Transverse colon (tissue), 4 donors: ENCODE measurements at regions not wholly inside any gene's neighbourhood (a gene's known extent, or its start where the extent isn't known, plus 50 kb on each side); places are given as distances from the start of the nearest gene placed in this dataset.

ENCODE experiments used
- DNase-seq: peaks from one replicate; pipeline ENCODE4 v3.0.0-alpha.2; 2019
- H3K27ac ChIP-seq, 4 donors: fragments of 200-600 bp; sonication (generic); 2 replicates each; pipeline ENCODE4 v1.5.1; 2016 to 2018; ENCODE audit warnings: inconsistent platforms in 4 of 4
- H3K27me3 ChIP-seq: fragments of 200-600 bp; sonication (generic); 2 replicates; pipeline ENCODE4 v1.5.1; 2017; ENCODE audit warnings: inconsistent platforms
- H3K36me3 ChIP-seq, 4 donors: fragments of 200-600 bp; sonication (generic); 2 replicates each; pipeline ENCODE4 v1.5.1; 2017 to 2019; ENCODE audit warnings: inconsistent platforms in 4 of 4
- H3K4me1 ChIP-seq, 4 donors: fragments of 200-600 bp; sonication (generic); 2 replicates each; pipeline ENCODE4 v1.5.1; 2017 to 2020; ENCODE audit warnings: inconsistent platforms in 4 of 4
- H3K4me3 ChIP-seq, 4 donors: fragments of 200-600 bp; sonication (generic); 1 replicate in 1 of 4; 2 replicates in 3 of 4; pipeline versions ENCODE4 v1.5.1 to v1.6.1; 2017 to 2019; ENCODE audit warnings: inconsistent platforms in 4 of 4
- H3K9me3 ChIP-seq, 2 donors: fragments of 200-600 bp; sonication (generic); 2 replicates each; pipeline ENCODE4 v1.5.1; 2017 to 2019; ENCODE audit warnings: inconsistent platforms in 2 of 2
- EP300 ChIP-seq: sonication (generic); formaldehyde crosslinking; IDR thresholded peaks from one replicate; pipeline ENCODE4 v1.6.1; 2017; ENCODE audit warnings: antibody characterized with exemption, low read depth
- POLR2A ChIP-seq: fragments of 450-650 bp; IDR thresholded peaks from one replicate; pipeline ENCODE4 v1.6.1; 2016; ENCODE audit warnings: antibody characterized with exemption, mild to moderate bottlenecking, moderate library complexity
- POLR2AphosphoS5 ChIP-seq, 3 donors: sonication (generic); formaldehyde crosslinking; IDR thresholded peaks; one replicate each; pipeline ENCODE4 v1.6.1; 2016; ENCODE audit warnings: antibody characterized with exemption in 3 of 3
- WGBS, 2 donors: methylation state at CpG; one replicate each; pipeline ENCODE4 v1.1.5; 2018; ENCODE audit warnings: low coverage in 1 of 2; 5-methylcytosine and 5-hydroxymethylcytosine counted together
- in situ Hi-C, 4 donors: fragments of 200-750 bp; cut with MboI; loops; one replicate each; pipeline versions ENCODE4 v1.15.0 to v1.15.1; 2017; ENCODE audit warnings: low sequenced_read_pairs in 3 of 4, low pct_ligation_motif_present in 1 of 4, low pct_unique_long_range_greater_than_20kb in 1 of 4
- intact Hi-C: fragments of 100-400 bp; cut with DNase I; formaldehyde crosslinking; loops from one replicate; pipeline ENCODE4 v1.15.1; 2023; ENCODE audit warnings: low total_unique reads
- small RNA-seq, 4 donors: library from RNA; depleted of rRNA; stranded (forward); fragments of <200 nt; gene quantifications; one replicate each; pipeline ENCODE3, GENCODE V24; 2016
- TF ChIP-seq, protein P1 (sequence below), 5 experiments: fragments of 200-600 bp in 3 of 5; fragments of 450-650 bp in 2 of 5; sonication (generic) in 3 of 5; IDR thresholded peaks; 1 replicate in 2 of 5; 2 replicates in 3 of 5; pipeline ENCODE4 v1.5.1; 2016 to 2017; ENCODE audit warnings: antibody characterized with exemption in 5 of 5, inconsistent platforms in 3 of 5, mild to moderate bottlenecking in 2 of 5, moderate library complexity in 1 of 5

DNA sequence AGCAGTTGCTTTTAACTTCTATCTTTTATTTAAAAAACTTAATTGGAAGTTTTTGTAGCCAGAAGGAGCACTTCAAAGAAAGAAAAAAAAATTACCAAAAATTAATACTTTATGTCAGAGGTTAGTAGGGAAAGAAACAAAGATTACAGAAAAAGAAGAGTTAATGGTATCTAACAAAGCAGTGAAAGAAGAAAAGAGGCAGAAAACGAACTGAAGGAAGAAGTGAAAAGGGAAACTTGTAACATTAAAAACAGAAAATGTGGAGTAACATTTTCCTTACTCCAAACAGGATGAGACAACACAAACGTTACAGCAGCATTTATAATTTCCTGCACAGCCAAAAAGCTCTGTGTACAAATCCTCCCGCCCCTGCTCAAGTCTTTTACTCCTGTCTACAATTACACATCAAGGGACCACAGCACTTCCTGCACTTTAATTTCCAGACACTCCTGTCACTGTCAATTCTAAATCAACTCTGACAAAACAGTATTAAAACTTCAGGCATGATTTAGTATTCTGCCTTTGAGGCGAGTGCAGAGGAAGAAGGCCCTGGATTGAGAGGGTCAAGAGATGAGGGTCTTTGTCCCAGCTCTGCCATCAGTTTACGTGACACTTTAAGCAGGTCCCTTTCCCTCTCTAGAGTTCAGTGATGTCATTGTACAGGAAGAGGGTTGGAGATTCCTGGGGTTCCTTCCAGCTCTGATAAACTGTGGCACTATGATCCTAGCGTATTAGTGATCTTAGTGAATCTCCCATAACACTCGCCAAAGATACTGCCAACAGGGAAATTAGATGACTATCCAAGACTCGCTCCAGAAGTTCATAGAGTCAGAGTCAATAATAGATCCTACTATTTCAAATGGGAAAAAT lies 53.2 kb upstream of the LSM14A start:
- in situ Hi-C loops: loop anchor here in 1 of 4 donors (25.0 kb wide), 1 partner anchor 682 kb away; no protein-coding TSS in a partner anchor
- Histone ChIP-seq H3K27ac (no peak overlapping the region), H3K4me3 (no peak overlapping the region), H3K9me3 (no peaks in the 10 kb centered on the region), H3K36me3 (no peaks in the 10 kb centered on the region), H3K4me1 (no peaks in the 10 kb centered on the region), H3K27me3 (peaks cover 40% of the 10 kb centered on the region)
- 14 to 56% methylated on average over 3 to 8 of the region's 8 CpGs for WGBS, 2 donors
- intact Hi-C loops: no loop called here
- TF ChIP-seq POLR2A (no peak), EP300 (no peak), POLR2AphosphoS5 (IDR thresholded peaks at IDR 0.05) (no peak)
- TF ChIP-seq, protein P1, sequence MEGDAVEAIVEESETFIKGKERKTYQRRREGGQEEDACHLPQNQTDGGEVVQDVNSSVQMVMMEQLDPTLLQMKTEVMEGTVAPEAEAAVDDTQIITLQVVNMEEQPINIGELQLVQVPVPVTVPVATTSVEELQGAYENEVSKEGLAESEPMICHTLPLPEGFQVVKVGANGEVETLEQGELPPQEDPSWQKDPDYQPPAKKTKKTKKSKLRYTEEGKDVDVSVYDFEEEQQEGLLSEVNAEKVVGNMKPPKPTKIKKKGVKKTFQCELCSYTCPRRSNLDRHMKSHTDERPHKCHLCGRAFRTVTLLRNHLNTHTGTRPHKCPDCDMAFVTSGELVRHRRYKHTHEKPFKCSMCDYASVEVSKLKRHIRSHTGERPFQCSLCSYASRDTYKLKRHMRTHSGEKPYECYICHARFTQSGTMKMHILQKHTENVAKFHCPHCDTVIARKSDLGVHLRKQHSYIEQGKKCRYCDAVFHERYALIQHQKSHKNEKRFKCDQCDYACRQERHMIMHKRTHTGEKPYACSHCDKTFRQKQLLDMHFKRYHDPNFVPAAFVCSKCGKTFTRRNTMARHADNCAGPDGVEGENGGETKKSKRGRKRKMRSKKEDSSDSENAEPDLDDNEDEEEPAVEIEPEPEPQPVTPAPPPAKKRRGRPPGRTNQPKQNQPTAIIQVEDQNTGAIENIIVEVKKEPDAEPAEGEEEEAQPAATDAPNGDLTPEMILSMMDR (IDR thresholded peaks at IDR 0.05): no peak
- no peak for DNase-seq

DNA sequence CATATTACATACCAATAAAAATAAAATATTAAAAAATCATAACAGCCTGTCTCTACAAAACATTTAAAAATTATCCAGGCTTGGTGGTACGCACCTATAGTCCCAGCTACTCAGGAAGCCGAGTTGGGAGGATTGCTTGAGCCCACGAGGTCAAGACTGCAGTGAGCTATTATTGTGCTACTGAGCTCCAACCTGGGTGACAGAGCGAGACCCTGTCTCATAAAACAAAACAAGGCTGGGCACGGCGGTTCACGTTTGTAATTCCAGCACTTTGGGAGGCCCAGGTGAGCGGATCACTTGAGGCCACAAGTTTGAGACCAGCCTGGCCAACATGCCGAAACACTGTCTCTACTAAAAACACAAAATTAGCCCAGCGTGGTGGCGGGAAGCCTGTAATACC lies 52.2 kb upstream of the LSM14A start:
- Histone ChIP-seq H3K36me3 (no peaks in the 10 kb centered on the region), H3K4me3 (no peak overlapping the region), H3K9me3 (no peaks in the 10 kb centered on the region), H3K4me1 (no peaks in the 10 kb centered on the region), H3K27ac (no peak overlapping the region), H3K27me3 (peaks cover 36% of the 10 kb centered on the region)
- intact Hi-C loops (no loop called here), in situ Hi-C loops (loop anchor here in 1 of 4 donors (25.0 kb wide), 1 partner anchor 683 kb away; no protein-coding TSS in a partner anchor)
- TF ChIP-seq POLR2A (no peak), EP300 (no peak), POLR2AphosphoS5 (IDR thresholded peaks at IDR 0.05) (no peak)
- TF ChIP-seq, protein P1 (IDR thresholded peaks at IDR 0.05): no peak
- 84 to 89% methylated on average over 7 to 11 of the region's 11 CpGs for WGBS, 2 donors
- no peak for DNase-seq

DNA sequence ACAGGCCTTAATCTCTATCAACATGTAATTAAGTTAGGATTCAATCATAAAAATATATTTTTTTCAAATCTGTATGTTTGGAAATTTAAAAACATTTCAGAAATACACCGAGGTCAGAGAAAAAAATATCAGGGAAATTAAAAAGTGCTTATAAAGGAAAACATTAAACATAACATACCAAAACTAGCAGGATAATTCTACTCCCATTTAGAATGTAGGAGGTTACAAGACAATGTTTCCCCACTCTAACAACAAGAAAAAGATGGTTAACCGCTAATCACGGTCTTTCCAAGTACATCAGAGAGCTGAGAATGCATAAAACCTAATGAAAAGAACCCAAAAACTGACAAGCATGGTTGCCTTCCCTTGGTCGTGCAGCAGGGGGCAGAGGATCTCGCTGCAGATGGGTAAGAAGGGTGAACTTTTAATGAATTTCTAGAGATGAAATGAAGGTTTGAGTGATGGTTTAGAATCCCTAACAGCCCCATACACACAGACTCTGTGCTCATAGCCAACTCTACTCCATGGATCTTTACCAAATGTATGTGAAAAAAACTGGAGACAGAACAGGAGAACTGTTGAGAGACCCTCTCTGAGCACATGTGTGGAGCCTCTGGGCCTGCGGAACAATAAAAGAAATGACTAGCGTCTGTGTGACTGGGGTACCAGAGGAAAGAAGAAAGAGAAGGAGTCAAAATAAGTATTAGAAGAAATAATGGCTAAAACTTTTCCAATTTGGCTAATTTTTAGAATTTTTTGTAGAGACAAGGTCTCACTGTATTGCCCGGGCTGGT lies 51.3 kb upstream of the LSM14A start:
- no peak overlapping the region for H3K27ac ChIP-seq
- intact Hi-C loops: no loop called here
- H3K36me3 ChIP-seq: no peaks in the 10 kb centered on the region
- WGBS, 2 donors: 56 to 61% methylated on average over 8 of the region's 8 CpGs
- H3K4me1 ChIP-seq: no peaks in the 10 kb centered on the region
- H3K27me3 ChIP-seq: peaks cover 27% of the 10 kb centered on the region
- H3K9me3 ChIP-seq: no peaks in the 10 kb centered on the region
- no peak overlapping the region for H3K4me3 ChIP-seq
- no peak for TF ChIP-seq POLR2A
- no peak for TF ChIP-seq EP300
- no peak for TF ChIP-seq POLR2AphosphoS5 (IDR thresholded peaks at IDR 0.05)
- TF ChIP-seq, protein P1 (IDR thresholded peaks at IDR 0.05): peak; percentile 41 to 61 (median 49)
- in situ Hi-C loops: loop anchor here in 1 of 4 donors (25.0 kb wide), 1 partner anchor 684 kb away; no protein-coding TSS in a partner anchor
- no peak for DNase-seq

Small RNA genes in the stretch of these regions (small RNA-seq; reads per million reads assigned to genes)
- gene RN7SL150P (0 reads per million in 4 donors), gene RPS4XP23 (0 reads per million in 4 donors)
